ENCODE measurements at regions not wholly inside any gene's neighbourhood (a gene's known extent, or its start where the extent isn't known, plus 50 kb on each side); places are given as distances from the start of the nearest gene placed in this dataset.

DNA sequence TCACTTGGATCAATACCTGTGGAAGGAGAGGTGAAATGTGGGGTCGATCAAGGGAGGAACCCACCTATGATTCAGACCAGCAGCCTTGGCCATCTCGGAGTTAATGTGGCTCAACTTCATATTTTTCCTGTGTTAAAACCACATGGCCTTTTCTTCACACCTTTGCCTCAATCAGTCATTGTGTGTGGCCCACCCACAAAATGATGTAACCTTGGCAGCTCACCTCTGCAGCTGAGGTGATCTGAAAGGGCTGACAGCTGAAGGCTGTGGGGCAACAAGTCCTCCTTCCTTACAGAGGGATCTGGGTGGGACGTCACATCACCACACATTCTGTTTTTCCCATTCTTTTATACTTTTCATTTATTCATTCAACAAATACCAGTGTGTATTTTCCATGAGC is 357.1 kb upstream of the HSF2 start:
- no peak for DNase-seq (ENCODE audit: extremely low read depth, low read depth)

DNA sequence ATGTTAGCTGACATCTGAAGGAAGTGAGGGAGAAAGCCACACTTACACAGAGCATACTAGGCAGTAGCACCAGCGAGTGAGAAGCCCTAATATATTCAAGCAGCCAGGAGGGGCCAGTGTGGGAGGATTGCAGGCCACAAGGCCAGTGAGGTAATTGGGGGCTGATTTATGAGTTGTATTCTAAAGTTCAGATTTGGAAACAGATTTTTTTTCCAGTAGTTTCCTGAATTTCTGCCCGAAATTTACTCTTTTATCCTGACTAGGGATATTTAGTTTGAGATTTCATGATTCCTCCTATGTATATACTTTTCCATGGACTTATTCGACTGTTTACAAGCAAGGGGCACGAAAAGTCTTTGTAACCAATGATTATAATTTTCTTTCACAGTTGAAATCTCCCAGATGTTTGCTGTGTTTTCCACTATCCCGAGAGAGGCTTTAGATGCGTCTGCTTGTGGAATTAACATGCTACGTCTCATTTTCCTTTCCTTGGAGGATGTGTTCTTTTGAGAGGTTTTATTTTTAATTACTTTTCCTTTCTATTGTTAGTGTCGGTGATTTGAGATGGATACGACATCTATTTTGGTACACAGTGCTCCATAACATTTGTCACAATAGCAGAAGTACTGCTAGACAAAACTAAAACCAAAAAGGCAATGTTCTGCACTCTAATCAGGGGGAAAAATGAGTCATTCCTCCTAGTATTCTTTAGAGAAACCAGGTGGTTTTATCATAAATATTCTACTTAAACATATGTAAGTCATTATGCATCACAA is 356.3 kb upstream of the HSF2 start:
- DNase-seq (ENCODE audit: extremely low read depth, low read depth) = no peak

DNA sequence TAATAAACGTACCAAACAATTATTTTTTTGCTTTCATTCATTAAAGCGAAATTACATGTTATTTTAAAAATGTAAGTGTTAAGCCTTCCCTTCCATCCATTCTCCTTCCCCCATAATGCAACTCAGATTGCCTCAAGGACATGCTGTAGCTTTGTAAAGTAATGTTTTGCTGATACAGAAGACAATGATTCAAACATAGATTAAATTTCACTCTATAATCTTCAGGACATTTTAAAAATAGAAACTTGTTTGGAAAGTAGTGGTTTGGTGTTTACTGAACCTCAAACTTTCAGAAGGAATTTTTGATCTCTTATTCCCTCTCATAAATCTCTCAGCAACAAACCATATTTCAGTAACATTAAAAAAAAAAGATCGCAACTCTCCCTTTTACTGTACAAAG is 350.9 kb upstream of the HSF2 start:
- DNase-seq (ENCODE audit: extremely low read depth, low read depth) = no peak

DNA sequence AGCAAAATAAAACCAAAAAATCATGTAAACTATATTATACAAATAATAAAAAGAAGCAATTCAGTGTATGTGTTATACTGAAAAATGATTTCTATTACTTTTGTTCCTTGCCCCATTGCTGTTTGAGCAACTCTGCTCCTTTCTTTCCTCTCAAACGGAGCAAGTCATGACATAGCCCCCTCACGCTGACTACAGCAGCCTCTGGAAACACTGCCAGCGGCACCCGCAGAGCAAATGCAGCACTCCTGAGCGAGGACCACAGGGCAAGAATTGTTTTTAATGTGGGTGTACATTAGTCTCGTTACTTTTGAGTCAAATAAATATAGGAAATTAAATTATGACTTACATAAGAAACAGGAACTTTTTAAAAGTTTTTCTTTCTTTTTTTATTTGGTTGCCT is 350.1 kb upstream of the HSF2 start:
- DNase-seq (ENCODE audit: extremely low read depth, low read depth) = no peak

DNA sequence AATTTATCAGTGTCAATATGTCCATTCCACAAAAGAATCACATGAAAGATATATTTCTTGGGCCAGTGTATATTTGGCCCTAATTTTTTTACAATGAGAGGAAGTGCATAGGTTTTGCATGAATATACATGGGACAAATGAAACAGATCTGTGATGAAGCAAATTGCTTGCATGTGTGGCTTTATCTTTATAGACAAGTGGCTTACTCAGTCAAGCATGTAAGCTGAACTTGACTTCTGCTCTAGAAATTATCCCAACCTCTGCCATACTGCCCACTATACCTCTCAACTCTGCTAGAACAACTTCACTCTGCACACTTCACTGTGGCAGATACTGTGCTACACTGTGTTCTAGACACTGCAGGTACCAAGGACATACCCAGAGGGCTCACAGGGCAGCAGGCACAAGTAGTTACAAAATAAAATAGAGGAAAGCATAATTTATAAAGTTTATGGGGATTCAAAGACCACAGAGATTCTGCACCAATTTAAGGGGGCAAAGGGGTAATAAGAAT is 349.2 kb upstream of the HSF2 start:
- DNase-seq (ENCODE audit: extremely low read depth, low read depth) = no peak

DNA sequence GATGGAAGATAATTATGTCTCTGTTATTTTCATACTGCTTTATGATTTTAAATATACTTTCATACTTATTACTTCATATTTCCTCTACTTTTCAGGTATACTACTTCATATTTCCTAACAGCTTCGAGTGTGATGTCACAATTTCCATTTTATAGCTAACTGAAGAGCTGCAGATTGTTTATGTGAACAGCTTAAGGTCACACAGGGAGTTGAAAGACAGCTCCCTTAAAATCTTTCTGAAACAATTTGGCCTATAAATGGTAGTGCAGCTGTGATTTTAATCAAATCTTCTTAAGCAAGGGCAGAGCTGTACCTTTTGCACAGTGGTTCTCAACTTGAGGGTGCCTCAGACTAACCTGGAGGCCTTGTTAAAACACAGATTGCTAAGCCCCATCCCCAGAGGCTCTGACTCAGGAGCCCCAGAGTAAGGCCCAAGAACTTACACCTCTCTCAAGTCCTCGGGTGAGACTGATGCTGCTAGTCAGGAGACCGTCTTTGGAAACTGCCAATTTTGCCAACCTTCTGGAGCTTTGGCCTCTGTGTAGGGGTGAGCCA is 347.0 kb upstream of the HSF2 start:
- no peak for DNase-seq (ENCODE audit: extremely low read depth, low read depth)

DNA sequence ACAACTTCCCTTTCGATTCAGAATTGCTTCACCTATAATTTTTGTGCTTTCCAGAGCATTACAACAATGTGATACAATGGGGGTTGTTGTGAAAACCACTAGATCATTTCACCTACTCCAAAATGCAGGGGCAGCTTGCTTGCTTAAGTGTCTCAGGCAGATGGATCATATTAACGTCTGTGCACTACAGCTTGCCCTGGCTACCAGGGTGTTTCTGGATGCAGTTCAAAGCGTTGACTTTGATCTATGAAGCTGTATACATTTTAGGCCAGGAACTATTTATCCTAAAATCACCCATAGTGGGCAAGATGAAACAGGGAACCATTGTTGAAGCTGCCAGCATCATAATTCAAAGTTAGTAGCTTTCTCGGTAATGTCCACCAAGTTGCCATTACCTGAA is 339.5 kb upstream of the HSF2 start:
- DNase-seq (ENCODE audit: extremely low read depth, low read depth) = no peak

DNA sequence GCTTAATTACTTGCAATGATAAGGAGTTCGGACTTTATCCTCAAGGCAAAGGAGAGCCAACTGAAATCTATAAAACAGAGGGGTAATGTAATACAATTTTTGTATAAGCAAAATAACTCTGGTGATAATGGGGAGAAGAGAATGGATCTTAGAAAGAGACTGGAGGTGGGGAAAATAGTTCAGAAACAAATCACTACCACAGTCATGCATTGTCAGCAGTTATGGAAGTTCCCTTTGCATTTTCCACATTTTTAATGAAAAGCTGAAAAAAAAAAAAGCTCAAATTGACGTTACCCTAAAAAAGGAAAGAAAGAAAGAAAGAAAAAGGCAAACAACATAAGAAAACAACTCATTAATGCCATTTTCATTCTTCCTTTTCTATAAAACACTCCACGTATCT is 337.6 kb upstream of the HSF2 start:
- no peak for DNase-seq (ENCODE audit: extremely low read depth, low read depth)

DNA sequence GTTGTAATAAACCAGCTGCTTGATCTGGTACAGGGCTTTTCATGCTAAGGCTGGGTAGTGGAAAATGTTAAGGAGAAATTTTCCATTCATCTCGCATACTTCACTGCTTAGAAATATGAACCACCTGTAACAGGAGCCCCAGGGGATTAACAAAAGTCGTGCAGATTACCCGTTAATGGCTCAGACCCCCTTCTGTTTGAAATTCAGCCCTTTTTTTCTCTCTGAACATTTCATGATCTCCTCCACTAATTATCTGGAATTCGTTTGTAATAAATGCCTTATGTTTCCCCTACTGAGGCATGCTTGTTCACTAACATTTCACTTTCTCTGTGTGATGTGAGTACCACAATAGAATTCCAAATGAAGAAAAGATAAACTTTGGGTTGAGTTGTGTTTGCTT is 336.4 kb upstream of the HSF2 start:
- DNase-seq (ENCODE audit: extremely low read depth, low read depth) = no peak

DNA sequence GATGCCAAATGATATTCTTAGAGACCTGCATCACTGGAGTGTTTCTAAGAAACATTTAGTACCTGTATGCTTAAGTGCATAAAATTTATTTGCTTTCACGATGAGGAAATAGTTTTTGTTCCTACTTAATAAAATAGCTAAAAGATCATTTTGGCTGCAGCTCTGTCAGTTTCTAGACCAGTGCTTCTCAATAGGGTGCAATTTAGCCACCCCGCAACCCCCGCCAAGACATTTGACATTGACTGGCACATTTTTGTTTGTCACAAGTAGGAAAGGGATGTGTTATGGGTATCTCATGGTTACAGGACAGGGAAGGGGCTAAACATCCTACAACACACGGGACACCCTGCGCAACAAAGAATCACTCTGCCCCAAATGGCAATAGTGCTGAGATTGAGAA is 335.7 kb upstream of the HSF2 start:
- DNase-seq (ENCODE audit: extremely low read depth, low read depth) = no peak

DNA sequence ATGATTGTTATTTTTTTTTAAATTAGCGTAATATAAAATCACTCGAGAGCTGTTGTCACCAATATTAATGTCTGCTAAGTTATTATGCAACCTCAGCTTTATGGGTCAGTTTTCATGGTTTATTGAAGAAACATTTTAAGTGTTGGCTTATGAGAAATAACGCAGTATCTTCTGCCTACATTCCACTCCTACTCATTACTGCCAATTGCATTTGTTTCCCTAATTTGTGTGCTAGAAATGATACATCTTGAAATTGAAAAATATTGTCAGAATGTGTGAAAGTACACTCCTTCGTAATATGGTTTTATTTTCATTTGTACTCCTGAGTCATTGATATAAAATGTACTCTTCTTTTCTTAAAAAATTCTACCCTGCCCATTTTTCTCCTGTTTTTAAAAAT is 333.3 kb upstream of the HSF2 start:
- no peak for DNase-seq (ENCODE audit: extremely low read depth, low read depth)

DNA sequence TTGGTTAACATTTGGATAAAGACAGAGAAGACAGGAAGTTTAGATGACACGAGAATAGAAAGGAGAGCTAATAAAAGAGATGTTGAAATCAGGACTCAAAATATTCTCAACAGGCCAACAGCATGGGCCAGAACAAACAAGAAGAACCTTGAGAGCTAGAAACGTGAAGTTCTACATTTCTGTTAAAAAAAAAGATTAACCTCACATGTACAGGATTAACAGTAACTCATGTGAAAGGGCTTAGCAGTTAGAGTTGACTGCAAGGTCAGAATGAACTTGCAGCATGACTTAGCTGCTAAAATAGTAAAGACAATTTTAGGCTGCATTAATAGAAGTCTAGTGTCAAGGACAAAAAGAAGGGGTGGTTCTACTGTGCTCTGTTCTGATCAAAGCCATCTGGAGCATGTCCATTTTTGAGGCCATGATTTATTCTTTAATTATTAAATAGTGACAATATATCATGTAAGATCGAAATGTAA is 331.1 kb upstream of the HSF2 start:
- no peak for DNase-seq (ENCODE audit: extremely low read depth, low read depth)

DNA sequence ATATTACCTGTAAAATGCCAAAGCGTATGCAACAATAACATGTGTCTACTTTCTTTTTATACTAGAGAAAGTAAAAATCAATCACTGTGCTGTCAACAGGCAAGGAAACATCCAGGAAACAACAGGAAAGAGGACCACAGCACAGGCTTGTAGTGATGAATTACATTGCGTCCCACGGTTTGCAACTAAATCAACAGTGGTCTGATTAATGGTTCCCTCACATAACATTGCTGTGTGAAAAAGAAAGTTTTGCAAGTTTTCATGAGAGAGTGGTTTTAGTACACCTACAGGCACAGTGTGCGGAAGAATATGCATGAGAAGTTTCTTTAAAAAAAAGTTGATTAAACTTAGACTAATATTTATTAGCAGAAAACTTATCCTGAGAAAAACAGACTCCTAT is 329.5 kb upstream of the HSF2 start:
- DNase-seq (ENCODE audit: extremely low read depth, low read depth) = no peak

DNA sequence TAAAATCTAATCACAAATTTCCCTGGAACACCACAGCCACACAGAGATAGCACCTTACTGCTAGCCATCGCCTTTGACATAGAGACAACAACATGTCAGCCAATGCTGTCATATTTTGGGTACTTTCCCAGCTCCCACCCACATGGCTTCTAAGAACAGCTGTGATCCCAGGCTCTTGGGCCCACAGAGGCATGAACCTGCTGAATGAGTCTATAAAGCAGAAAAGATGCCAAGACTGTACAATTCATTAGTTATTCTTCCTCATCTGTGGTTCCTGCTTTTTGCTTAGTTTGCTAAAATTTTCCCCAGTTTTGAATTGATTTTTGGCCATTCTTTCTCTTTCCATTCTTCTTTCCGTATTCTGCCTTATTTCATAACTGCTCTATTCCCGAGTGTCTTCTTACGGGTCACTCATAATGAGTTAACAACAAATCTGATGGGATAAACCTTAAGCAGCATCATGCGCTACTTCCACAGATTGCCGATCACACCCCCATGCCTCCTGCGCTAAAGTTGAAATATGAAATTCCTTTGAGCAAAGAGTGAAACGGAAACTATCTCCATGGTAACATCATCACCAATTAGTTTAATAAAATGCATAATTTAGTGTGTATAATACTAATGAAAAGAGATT is 327.3 kb upstream of the HSF2 start:
- no peak for DNase-seq (ENCODE audit: extremely low read depth, low read depth)

DNA sequence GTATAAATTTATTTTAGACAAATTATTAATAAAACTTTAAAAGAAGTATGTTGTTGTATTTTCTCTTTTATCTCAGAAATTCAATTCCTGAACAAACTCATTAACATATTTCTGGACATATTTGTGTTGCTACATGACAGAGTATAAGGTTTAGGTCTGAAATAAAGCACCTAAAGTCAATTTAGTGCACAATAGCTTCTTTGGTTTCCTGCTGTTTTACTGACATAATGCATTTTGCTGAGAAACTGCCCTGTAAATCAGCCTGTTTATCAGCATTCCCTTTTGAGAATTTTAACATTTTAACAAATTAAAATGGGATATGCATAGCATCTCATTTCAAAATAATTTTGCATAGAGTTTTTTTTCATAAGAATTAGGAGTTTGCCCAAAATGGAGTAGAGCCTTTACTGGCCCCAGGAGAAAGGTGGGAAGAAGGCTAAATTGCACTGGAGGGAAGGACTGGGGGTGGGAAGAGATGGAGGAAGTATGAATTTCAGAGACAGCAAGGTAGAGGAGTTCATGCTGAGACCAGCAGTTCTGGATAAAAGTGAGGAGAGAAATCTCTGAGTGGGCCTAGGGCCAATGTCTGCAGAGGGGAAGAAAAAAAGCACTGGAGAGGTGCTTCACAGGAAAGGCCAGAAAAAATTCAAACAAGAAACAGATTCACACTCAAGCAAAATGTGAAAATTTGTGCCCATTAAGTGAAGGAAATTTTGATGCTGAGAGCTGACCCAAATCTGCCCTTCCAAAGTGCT is 324.2 kb upstream of the HSF2 start:
- no peak for DNase-seq (ENCODE audit: extremely low read depth, low read depth)

DNA sequence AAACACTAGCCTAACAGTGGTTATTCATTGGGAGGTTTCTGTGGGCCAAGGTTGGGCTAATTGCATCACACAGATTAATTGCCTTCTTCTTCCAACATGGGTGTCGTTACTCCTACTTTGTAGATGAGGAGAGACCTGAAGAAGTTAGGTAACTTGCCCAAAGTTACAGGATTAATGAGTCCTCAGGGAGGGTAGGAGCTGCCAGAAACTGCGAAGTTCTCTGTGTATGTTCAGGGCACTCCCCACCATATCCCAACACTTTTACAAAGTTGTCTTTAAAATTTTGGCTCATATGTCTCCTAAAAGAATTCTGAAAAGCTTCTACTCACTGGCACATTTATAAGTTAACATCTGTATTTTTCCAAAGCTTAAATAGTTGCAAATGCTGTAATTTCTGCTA is 323.5 kb upstream of the HSF2 start:
- DNase-seq (ENCODE audit: extremely low read depth, low read depth) = no peak

DNA sequence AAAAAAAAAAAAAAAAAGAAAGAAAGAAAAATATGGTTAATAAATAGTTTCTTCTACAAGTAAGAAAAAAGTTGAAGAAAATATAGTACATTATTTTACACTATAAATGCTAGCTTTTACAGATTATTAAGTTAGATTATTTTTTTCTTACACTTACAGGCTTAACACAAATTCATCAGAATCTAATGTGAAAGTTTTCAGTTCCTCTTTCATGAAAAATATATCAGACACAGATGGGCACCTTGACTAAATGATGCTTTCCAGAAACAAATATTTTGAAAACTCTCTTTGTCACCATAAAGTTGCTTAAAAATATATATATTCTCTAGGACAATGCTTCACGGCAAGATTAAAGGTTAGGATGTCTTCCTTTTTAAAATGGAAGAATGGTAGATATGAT is 321.8 kb upstream of the HSF2 start:
- DNase-seq (ENCODE audit: extremely low read depth, low read depth) = no peak

DNA sequence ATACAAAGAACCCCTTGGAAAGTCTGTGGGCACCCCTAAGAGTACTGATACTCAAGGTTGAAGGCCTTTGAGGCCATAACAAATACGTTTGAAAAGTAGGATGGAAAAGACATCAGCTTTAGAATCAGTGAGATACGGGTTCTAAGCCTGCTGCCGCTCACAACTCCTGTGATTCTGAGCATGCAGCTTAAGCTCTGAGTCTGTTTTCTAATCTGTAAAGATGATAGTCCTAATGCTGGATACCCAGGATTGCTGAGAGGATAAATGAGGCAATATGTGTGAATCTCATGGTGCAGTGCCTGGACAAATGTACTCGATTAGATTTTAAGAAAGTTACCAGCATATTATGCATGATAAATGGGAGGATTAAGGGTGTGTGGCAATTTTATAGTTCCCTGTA is 321.0 kb upstream of the HSF2 start:
- DNase-seq (ENCODE audit: extremely low read depth, low read depth) = no peak

DNA sequence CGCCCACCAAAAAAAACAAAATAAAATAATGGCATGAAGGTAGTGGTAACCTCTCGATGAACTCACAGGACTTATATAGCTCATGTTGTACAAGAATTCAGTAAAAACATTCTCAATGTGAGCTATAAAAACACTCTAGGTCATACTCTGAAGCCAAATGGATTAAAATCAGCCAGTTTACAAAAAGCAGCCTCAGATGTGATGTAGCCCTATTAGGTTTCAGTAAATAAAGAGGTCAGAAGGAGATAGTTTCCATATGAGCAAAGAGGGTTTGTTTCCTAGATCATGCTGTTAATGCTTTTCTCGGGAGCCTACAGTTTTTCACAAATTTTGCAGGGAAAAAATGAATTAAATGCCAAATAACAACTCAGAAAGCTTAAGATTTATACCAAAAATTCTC is 319.5 kb upstream of the HSF2 start:
- DNase-seq (ENCODE audit: extremely low read depth, low read depth) = no peak

DNA sequence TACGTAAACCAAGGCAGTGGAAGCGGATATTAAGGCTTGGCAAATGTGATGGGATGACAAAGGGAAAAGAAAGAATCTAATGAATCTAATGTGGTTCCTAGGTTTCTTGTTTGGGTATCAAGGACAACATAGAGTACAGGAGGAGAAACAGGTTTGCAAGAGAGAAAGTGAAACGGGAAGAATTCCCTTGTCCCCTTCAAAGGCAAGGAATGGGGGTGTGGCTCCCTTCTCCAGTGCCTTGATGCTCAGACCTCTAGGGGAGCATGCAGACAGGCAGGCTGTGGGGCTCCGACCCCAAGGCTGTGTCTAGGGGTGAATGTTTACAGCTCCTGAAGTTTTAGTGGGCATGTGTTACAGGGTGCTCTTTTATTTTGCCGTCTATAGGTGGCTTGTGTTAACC is 317.5 kb upstream of the HSF2 start:
- DNase-seq (ENCODE audit: extremely low read depth, low read depth) = no peak

DNA sequence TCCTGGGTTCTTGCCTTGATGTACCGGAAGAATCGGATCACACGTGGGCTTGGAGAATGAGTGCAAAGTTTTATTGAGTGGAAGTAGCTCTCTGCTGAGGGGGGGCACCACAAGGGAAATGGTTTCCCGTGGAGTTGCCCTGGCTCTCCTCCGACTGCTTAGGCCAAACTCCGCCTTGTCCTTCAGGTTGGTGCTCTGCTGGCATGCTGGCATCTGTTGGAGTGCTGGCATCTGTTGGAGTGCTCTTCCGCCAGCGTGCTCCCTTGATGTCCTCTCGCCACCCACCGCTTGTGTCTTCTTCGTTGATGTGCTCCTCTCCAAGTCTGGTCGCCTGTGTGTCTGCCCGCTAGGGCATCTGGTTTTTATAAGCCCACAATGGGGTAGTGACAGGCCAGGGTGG is 317.1 kb upstream of the HSF2 start:
- no peak for DNase-seq (ENCODE audit: extremely low read depth, low read depth)

Data from NCI-H460 (cell line).